Retinal pigment epithelial cell (primary cell): ENCODE measurements at regions not wholly inside any gene's neighbourhood (a gene's known extent, or its start where the extent isn't known, plus 50 kb on each side); places are given as distances from the start of the nearest gene placed in this dataset.

Experiments used
- DNase-seq: peaks from one replicate; pipeline ENCODE4 v3.0.0-alpha.2; 2010; ENCODE audit warnings: low read depth
- H3K4me3 ChIP-seq: 2 replicates; pipeline ENCODE4 v1.5.1; 2011; ENCODE audit warnings: mild to moderate bottlenecking, low read length, control low read depth, moderate library complexity
- CTCF ChIP-seq: conservative IDR thresholded peaks from 2 replicates; pipeline ENCODE4 v1.5.1; 2011; ENCODE audit warnings: low read depth, low read length, control low read depth, inconsistent platforms

- no peak for DNase-seq
- no peak for TF ChIP-seq CTCF
- H3K4me3 ChIP-seq, result no peak overlapping the region
Measured at GRCh38 chr1:194223596-194223995, 1037.2 kb upstream of the B3GALT2 start.

GRCh38 chr1:194215448-194215847 lies 1029.0 kb upstream of the B3GALT2 start:
- TF ChIP-seq CTCF, result no peak
- no peak overlapping the region for H3K4me3 ChIP-seq
- no peak for DNase-seq

DNA sequence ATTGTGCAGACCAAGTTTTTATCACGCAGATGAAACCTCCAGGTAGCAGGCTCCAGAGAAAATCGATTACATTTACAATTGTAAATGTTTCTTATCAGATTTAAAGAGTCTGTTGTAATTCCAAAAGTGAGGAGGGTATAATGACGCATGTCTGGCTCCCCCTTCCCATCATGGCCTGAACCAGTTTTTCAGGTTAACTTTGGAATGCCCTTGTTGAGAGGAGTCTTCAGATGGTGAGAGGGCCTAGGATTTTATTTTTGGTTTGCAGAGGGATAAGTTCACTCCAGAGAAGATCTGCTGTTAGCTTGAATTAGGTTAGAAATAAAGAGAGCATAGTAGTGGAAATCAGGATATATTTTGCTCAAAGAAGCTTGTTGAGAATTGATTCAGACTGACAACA lies 1028.3 kb upstream of the B3GALT2 start:
- DNase-seq, result no peak
- TF ChIP-seq CTCF, result no peak
- H3K4me3 ChIP-seq, result no peak overlapping the region

- DNase-seq, result no peak
- TF ChIP-seq CTCF, result no peak
Measured at GRCh38 chr1:194209920-194210319, 1023.5 kb upstream of the B3GALT2 start.

DNA sequence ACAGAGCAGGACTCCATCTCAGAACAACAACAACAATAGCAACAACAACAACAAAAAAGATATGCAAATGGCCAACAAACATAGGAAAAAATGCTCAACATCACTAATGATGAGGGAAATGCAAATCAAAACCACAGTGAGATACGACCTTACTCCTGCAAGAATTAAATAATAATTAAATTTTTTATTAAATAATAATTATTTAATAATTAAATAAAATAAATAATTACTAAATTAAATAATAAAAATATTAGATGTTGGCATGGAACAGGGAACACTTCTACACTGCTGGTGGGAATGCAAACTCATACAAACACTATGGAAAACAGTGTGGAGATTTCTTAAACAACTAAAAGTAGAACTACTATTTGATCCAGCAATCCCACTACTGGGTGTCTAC lies 1022.3 kb upstream of the B3GALT2 start:
- TF ChIP-seq CTCF, result no peak
- no peak for DNase-seq
- no peak overlapping the region for H3K4me3 ChIP-seq

More at GRCh38 chr1:194209920-194210319, 1023.5 kb upstream of the B3GALT2 start:
- no peak overlapping the region for H3K4me3 ChIP-seq

DNA sequence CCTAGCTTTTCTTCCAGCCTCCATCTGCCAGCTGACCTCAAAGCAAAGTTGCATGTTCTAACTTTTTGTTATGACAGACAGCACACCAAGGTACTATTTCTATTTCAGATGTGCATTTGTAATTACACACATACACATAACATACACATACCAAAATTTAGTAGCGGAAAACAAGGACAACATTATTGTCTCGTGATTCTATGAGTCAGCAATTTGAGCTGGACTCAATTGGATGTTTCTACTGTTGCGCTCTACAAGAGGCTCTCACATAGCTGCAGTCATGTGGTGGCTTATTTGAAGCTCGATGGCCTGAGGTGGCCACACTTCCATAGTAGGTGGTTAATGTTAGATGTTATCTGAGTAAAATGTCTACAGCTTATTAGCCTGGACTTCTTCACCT lies 1010.1 kb upstream of the B3GALT2 start:
- TF ChIP-seq CTCF, result no peak
- H3K4me3 ChIP-seq, result no peak overlapping the region
- no peak for DNase-seq

GRCh38 chr1:194194724-194195123 lies 1008.3 kb upstream of the B3GALT2 start:
- no peak for TF ChIP-seq CTCF
- DNase-seq, result no peak
- H3K4me3 ChIP-seq, result no peak overlapping the region
